GM12874 (cell line): ENCODE measurements at regions not wholly inside any gene's neighbourhood (a gene's known extent, or its start where the extent isn't known, plus 50 kb on each side); places are given as distances from the start of the nearest gene placed in this dataset.

Experiments
- TF ChIP-seq, protein P1 (sequence below): IDR thresholded peaks from 2 replicates; pipeline ENCODE4 v1.5.1; 2011; ENCODE audit warnings: low read depth, mild to moderate bottlenecking, control low read depth, low read length, moderate library complexity; ENCODE audit not compliant: insufficient read depth

GRCh38 chr7:42471573-42472174, 234.7 kb upstream of the GLI3 start:
- TF ChIP-seq, protein P1, sequence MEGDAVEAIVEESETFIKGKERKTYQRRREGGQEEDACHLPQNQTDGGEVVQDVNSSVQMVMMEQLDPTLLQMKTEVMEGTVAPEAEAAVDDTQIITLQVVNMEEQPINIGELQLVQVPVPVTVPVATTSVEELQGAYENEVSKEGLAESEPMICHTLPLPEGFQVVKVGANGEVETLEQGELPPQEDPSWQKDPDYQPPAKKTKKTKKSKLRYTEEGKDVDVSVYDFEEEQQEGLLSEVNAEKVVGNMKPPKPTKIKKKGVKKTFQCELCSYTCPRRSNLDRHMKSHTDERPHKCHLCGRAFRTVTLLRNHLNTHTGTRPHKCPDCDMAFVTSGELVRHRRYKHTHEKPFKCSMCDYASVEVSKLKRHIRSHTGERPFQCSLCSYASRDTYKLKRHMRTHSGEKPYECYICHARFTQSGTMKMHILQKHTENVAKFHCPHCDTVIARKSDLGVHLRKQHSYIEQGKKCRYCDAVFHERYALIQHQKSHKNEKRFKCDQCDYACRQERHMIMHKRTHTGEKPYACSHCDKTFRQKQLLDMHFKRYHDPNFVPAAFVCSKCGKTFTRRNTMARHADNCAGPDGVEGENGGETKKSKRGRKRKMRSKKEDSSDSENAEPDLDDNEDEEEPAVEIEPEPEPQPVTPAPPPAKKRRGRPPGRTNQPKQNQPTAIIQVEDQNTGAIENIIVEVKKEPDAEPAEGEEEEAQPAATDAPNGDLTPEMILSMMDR: no peak

GRCh38 chr7:42469341-42469740, 232.3 kb upstream of the GLI3 start:
- TF ChIP-seq, protein P1: no peak

DNA sequence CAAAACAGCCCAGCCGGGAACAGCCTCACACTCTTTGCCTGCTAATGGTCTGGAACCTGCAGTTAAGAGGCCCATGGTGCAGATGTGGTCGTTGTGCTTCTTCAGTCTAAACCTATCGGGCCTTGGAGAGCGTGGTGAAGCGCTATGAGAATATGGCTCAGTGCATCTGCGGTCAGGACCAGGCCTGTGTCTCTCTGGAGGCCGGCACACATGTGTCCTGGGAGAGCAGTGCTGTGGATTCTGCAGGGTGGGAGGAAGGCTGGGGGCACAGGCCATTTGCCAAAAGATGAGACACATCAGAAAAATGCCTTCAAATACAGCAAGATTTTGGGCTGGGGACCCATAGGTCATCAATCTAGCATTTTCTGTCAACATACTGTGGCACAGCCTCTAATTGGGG, 231.5 kb upstream of the GLI3 start:
- TF ChIP-seq, protein P1: no peak

- TF ChIP-seq, protein P1: no peak
Measured at GRCh38 chr7:42461537-42461936, 224.5 kb upstream of the GLI3 start.

DNA sequence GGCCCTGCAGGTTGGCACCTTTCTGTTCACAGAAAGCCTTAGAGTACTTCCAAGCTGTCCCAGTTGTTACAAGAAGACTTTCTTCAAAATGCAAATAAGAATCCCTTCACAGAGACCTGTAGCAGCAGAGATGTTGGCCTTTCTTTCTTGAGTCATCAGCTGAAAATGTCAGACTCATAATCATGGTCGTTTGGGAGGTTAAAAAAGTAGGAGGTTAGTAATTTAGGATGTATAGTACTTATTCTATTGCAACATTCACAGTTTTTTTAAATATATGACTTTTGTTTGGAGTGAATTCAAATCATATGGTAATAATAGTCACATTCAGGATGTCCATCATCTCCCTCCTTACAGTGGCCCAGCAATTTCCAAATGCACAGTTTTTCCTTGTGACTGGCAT, 223.9 kb upstream of the GLI3 start:
- TF ChIP-seq, protein P1: no peak

- TF ChIP-seq, protein P1: no peak
Measured at GRCh38 chr7:42460148-42460547, 223.1 kb upstream of the GLI3 start.

GRCh38 chr7:42457663-42458062, 220.7 kb upstream of the GLI3 start:
- TF ChIP-seq, protein P1: no peak
